ENCODE measurements at regions not wholly inside any gene's neighbourhood (a gene's known extent, or its start where the extent isn't known, plus 50 kb on each side); places are given as distances from the start of the nearest gene placed in this dataset.
A peak's percentile ranks its signal among the peaks of the same experiment; 100 is the strongest.

DNA sequence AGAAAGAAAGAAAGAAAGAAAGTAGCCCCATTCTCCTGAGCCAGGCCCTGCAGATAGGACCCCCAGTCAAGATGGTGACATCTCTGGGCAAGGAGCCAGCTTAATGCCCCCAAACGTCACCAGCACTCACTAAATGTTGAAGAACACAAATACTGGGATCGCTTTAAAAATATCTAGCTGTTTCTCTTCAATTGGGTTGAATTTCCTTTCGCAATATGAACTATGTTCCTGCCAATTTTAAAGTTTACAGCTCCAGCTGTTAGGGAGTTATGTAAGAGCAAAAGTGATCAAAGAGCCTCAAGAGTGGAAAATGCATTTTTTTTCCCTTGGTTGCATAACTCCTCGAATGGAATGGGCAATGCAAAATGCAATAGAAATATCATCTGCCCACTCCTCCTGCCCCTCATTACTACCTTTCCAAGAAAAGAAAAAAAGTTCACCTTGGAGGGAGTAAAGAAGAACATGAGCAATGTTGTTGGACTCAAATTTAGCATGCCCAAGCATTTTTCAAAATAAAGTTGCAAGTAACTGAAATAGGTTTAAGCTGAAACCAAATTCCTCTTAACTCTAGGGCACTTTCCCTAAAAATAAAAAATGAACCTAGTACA lies 244.2 kb upstream of the PIK3R1 start:
- WGBS, 5 donors = 38 to 63% (median 45%) methylated on average over 4 of the region's 4 CpGs
- DNase-seq = peak in 1 of 2 donors; percentile 71
- H3K27ac ChIP-seq = peak overlapping the region in 3 of 5 donors; percentile 46 to 56 (median 55)
- no peak overlapping the region for H3K4me3 ChIP-seq
- no peaks in the 10 kb centered on the region for H3K9me3 ChIP-seq
- intact Hi-C loops (cut with DNase I; ENCODE audit: low total_unique reads) = no loop called here
- TF ChIP-seq POLR2AphosphoS5 (IDR thresholded peaks at IDR 0.05) (peak; percentile 51 to 71 (median 58)), EP300 (IDR thresholded peaks at IDR 0.05) (no peak)
- H3K27me3 ChIP-seq = no peaks in the 10 kb centered on the region
- H3K36me3 ChIP-seq = no peaks in the 10 kb centered on the region
- peaks cover 0 to 23% (median 8%) of the 10 kb centered on the region in 4 donors for H3K4me1 ChIP-seq

DNA sequence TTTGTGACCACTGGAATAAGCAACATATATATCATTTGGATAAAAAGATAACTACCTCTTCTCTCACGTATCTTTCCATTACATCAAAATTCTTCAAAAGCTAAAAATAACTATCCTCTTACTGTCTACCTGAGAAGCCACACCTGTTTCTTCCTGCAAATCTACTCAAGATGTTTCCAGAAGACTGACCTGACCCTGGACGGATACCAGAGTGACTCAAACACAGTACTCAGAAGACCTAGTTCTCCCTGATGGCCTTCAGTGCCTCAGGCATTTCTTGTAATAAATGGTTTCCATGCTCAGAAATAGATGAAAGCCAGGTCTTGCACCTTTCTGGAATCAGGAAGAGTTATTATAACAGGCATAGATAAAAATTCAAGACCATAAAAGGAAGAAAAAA lies 245.9 kb upstream of the PIK3R1 start:
- 91 to 97% (median 95%) methylated on average over 2 of the region's 2 CpGs for WGBS, 5 donors
- no peak for TF ChIP-seq POLR2AphosphoS5 (IDR thresholded peaks at IDR 0.05)
- no peak for TF ChIP-seq POLR2A (IDR thresholded peaks at IDR 0.05)
- TF ChIP-seq, protein P1, sequence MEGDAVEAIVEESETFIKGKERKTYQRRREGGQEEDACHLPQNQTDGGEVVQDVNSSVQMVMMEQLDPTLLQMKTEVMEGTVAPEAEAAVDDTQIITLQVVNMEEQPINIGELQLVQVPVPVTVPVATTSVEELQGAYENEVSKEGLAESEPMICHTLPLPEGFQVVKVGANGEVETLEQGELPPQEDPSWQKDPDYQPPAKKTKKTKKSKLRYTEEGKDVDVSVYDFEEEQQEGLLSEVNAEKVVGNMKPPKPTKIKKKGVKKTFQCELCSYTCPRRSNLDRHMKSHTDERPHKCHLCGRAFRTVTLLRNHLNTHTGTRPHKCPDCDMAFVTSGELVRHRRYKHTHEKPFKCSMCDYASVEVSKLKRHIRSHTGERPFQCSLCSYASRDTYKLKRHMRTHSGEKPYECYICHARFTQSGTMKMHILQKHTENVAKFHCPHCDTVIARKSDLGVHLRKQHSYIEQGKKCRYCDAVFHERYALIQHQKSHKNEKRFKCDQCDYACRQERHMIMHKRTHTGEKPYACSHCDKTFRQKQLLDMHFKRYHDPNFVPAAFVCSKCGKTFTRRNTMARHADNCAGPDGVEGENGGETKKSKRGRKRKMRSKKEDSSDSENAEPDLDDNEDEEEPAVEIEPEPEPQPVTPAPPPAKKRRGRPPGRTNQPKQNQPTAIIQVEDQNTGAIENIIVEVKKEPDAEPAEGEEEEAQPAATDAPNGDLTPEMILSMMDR (IDR thresholded peaks at IDR 0.05) = no peak
- no peak for TF ChIP-seq EP300 (IDR thresholded peaks at IDR 0.05)
- H3K36me3 ChIP-seq = no peaks in the 10 kb centered on the region

DNA sequence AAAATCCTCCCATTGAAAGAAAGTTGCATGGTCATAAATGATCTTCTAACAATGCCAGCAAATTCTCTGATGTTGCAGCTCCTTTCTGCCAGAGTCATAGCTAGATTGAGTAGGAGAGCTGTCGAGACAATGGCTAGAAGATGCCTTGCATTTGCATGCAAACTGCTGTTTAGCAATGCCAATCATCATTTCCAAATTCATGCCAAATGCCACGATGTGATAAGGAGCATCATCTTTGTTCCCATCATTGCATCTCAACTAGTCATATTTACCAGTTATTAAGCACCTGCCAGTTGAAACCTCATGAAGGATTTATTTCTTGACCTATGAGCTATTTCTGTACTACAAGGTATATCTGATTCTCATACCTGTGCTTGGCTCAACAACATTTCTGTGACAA lies 246.4 kb upstream of the PIK3R1 start:
- H3K36me3 ChIP-seq = no peaks in the 10 kb centered on the region
- DNase-seq = no peak
- H3K4me3 ChIP-seq = no peak overlapping the region
- 79 to 86% (median 83%) methylated on average over 2 of the region's 2 CpGs for WGBS, 5 donors
- TF ChIP-seq POLR2AphosphoS5 (IDR thresholded peaks at IDR 0.05) = no peak
- TF ChIP-seq EP300 (IDR thresholded peaks at IDR 0.05) = no peak
- no peak for TF ChIP-seq POLR2A (IDR thresholded peaks at IDR 0.05)
- TF ChIP-seq, protein P1 (IDR thresholded peaks at IDR 0.05) = no peak
- no peaks in the 10 kb centered on the region for H3K9me3 ChIP-seq
- no peak overlapping the region for H3K27ac ChIP-seq
- H3K4me1 ChIP-seq = peaks cover 0 to 35% (median 17%) of the 10 kb centered on the region in 4 donors
- no peaks in the 10 kb centered on the region for H3K27me3 ChIP-seq
- intact Hi-C loops (cut with DNase I; ENCODE audit: low total_unique reads) = no loop called here

More for the DNA sequence above, 245.9 kb upstream of the PIK3R1 start:
- Histone ChIP-seq H3K4me3 (no peak overlapping the region), H3K9me3 (no peaks in the 10 kb centered on the region), H3K27ac (no peak overlapping the region), H3K27me3 (no peaks in the 10 kb centered on the region), H3K4me1 (peaks cover 0 to 31% (median 15%) of the 10 kb centered on the region in 4 donors)
- intact Hi-C loops (cut with DNase I; ENCODE audit: low total_unique reads) = no loop called here
- no peak for DNase-seq

DNA sequence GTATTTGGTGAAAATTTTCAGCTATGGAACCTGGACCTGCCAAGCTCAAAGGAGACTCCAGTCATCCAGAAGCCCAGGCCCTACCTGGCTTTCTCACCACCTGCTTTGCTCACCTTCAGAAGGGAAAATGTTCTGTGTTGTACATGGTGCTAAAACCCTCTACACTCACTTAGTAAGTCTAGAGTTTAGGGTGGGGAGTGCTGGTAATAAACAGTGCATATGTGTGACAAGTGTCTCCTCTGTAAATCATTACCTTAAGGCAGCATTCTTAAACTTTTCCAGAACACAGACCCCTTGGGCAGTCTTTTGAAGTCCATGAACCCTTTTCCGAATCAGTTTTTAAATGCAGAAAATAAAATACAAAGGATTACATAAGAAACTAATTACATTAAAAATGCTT lies 248.8 kb upstream of the PIK3R1 start:
- intact Hi-C loops (cut with DNase I; ENCODE audit: low total_unique reads) = no loop called here
- Histone ChIP-seq H3K9me3 (no peaks in the 10 kb centered on the region), H3K4me1 (peaks cover 0 to 31% (median 17%) of the 10 kb centered on the region in 4 donors), H3K27me3 (no peaks in the 10 kb centered on the region), H3K27ac (no peak overlapping the region), H3K4me3 (no peak overlapping the region), H3K36me3 (no peaks in the 10 kb centered on the region)
- TF ChIP-seq, protein P1 (IDR thresholded peaks at IDR 0.05) = no peak
- no peak for TF ChIP-seq POLR2A (IDR thresholded peaks at IDR 0.05)
- TF ChIP-seq EP300 (IDR thresholded peaks at IDR 0.05) = no peak
- TF ChIP-seq POLR2AphosphoS5 (IDR thresholded peaks at IDR 0.05) = no peak
- 95 to 100% (median 97%) methylated on average over 1 of the region's 1 CpG for WGBS, 5 donors
- DNase-seq = no peak

DNA sequence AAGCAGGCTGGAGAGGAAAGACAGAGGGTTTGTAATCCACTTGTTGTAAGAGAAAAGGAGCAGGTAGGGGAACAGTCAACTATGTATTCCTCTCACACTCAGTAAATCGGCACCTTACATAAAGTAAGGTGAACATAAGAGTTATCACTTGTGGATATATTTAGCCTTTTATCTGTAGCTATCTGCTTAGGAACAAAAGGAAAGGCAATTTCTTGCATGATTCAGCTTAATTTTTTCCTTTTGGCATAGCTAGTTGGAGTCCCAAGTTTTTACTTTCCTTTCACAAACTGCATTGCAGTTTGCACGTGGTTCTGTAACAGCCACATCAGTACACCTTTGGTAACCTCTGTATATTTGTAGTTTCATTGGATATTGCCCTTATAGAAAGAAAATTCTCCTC lies 250.9 kb upstream of the PIK3R1 start:
- Histone ChIP-seq H3K4me1 (peaks cover 0 to 20% (median 13%) of the 10 kb centered on the region in 4 donors), H3K27me3 (no peaks in the 10 kb centered on the region), H3K4me3 (no peak overlapping the region), H3K36me3 (no peaks in the 10 kb centered on the region), H3K9me3 (no peaks in the 10 kb centered on the region), H3K27ac (peak overlapping the region in 4 of 5 donors; percentile 55 to 78 (median 67))
- 21 to 41% (median 35%) methylated on average over 2 of the region's 2 CpGs for WGBS, 5 donors
- intact Hi-C loops (cut with DNase I; ENCODE audit: low total_unique reads) = no loop called here
- DNase-seq = no peak
- TF ChIP-seq EP300 (IDR thresholded peaks at IDR 0.05) (no peak), POLR2AphosphoS5 (IDR thresholded peaks at IDR 0.05) (no peak), POLR2A (IDR thresholded peaks at IDR 0.05) (no peak)
- TF ChIP-seq, protein P1 (IDR thresholded peaks at IDR 0.05) = no peak

Data from stomach (tissue), 8 donors.